GM12878 (cell line): ENCODE measurements at regions not wholly inside any gene's neighbourhood (a gene's known extent, or its start where the extent isn't known, plus 50 kb on each side); places are given as distances from the start of the nearest gene placed in this dataset.

ENCODE experiments used
- ATAC-seq: fragments of 200-7000 bp; cut with Tn5 transposase; 3 replicates; pipeline ENCODE4 v1.9.1; 2020; ENCODE audit warnings: mild to moderate bottlenecking, moderate library complexity
- BruUV-seq: library from RNA; stranded (reverse); fragments of 400-500 nt; replicated peaks from 2 replicates; lab custom pipeline; 2021; lab: Mats Ljungman, UMichigan
- CTCF ChIA-PET: fragments of 300-600 bp; sonication (Branson Sonifier 250); formaldehyde crosslinking; extraction: SDS; loops from one replicate; lab custom pipeline; 2021; ENCODE audit warnings: inconsistent platforms; lab: Yijun Ruan, JAX
- POLR2A ChIA-PET: fragments of 350-600 bp; formaldehyde crosslinking; extraction: SDS; loops from one replicate; lab custom pipeline; 2021; ENCODE audit warnings: inconsistent platforms; lab: Charles Lee
- RAD21 ChIA-PET: fragments of 300-600 bp; sonication (Branson Sonifier 250); formaldehyde crosslinking; loops from one replicate; lab custom pipeline; 2023; ENCODE audit warnings: antibody characterized with exemption; ENCODE audit not compliant: unreplicated experiment; lab: Charles Lee
- SMC1A ChIA-PET: fragments of 300-600 bp; sonication (Branson Sonifier 250); formaldehyde crosslinking; loops from one replicate; lab custom pipeline; 2023; ENCODE audit not compliant: unreplicated experiment, uncharacterized antibody; lab: Charles Lee
- DNase-seq: peaks from one replicate; pipeline ENCODE4 v3.0.0-alpha.2; 2011; ENCODE audit warnings: low read depth, low spot score
- FAIRE-seq: peaks from 3 replicates; lab custom pipeline; 2011; peaks lifted over from hg19 to GRCh38; lab: Jason Lieb, UNC
- H2AFZ ChIP-seq: 2 replicates; pipeline ENCODE4 v1.6.0; 2011; ENCODE audit warnings: low read depth, low read length, control low read depth; ENCODE audit not compliant: control insufficient read depth
- H3K27ac ChIP-seq: 2 replicates; pipeline ENCODE4 v1.5.1; 2011; ENCODE audit warnings: control low read depth; ENCODE audit not compliant: control insufficient read depth, insufficient read depth
- H3K27me3 ChIP-seq, 2 experiments: replicated peaks in 1 of 2; 2 replicates each; pipeline versions ENCODE4 v1.6.0 to v1.6.1; 2011; ENCODE audit warnings: low read length in 1 of 2; ENCODE audit not compliant: control insufficient read depth in 2 of 2, insufficient read depth in 2 of 2
- H3K36me3 ChIP-seq, 2 experiments: 2 replicates each; pipeline ENCODE4 v1.5.1; 2011; ENCODE audit warnings: low read length in 1 of 2; ENCODE audit not compliant: control insufficient read depth in 2 of 2, insufficient read depth in 2 of 2
- H3K4me1 ChIP-seq: 2 replicates; pipeline ENCODE4 v1.6.1; 2011; ENCODE audit warnings: mild to moderate bottlenecking, low read length, moderate library complexity, mixed read lengths; ENCODE audit not compliant: control insufficient read depth, insufficient read depth
- H3K4me2 ChIP-seq: 2 replicates; pipeline ENCODE4 v1.6.0; 2011; ENCODE audit warnings: control low read depth; ENCODE audit not compliant: control insufficient read depth, insufficient read depth
- H3K4me3 ChIP-seq: fragments of 200-600 bp; sonication (generic); 2 replicates; pipeline ENCODE4 v1.5.1; 2016
- H3K79me2 ChIP-seq: 2 replicates; pipeline ENCODE4 v1.6.0; 2011; ENCODE audit warnings: low read length; ENCODE audit not compliant: control insufficient read depth, insufficient read depth
- H3K9ac ChIP-seq: 2 replicates; pipeline ENCODE4 v1.8.0; 2011; ENCODE audit warnings: low read length, control low read depth, mixed read lengths; ENCODE audit not compliant: control insufficient read depth, insufficient read depth
- H3K9me3 ChIP-seq: replicated peaks from 3 replicates; pipeline ENCODE4 v1.5.1; 2011; ENCODE audit warnings: mild to moderate bottlenecking, low read length; ENCODE audit not compliant: control insufficient read depth, insufficient read depth
- H4K20me1 ChIP-seq: 2 replicates; pipeline ENCODE4 v1.6.0; 2011; ENCODE audit not compliant: control insufficient read depth, insufficient read depth
- ESRRA ChIP-seq: IDR thresholded peaks from 2 replicates; pipeline ENCODE4 v1.6.1; 2012; ENCODE audit warnings: mild to moderate bottlenecking, low read length, improper control_type of control experiment
- POLR2AphosphoS5 ChIP-seq: IDR thresholded peaks from 2 replicates; pipeline ENCODE4 v1.6.1; 2011; ENCODE audit warnings: mild to moderate bottlenecking, low read length, inconsistent platforms
- SMAD5 ChIP-seq: IDR thresholded peaks from 2 replicates; pipeline ENCODE4 v1.6.1; 2016; ENCODE audit warnings: antibody characterized with exemption, low read depth
- SUZ12 ChIP-seq: fragments of 200-600 bp; sonication (generic); IDR thresholded peaks from one replicate; pipeline ENCODE4 v1.6.1; 2018; ENCODE audit warnings: antibody characterized with exemption, mild to moderate bottlenecking; ENCODE audit not compliant: unreplicated experiment
- TAF1 ChIP-seq: IDR thresholded peaks from 2 replicates; pipeline ENCODE4 v1.6.1; 2011; ENCODE audit warnings: mild to moderate bottlenecking, low read depth, low read length, borderline replicate concordance
- TBL1XR1 ChIP-seq: IDR thresholded peaks from 2 replicates; pipeline ENCODE4 v1.6.1; 2012; ENCODE audit warnings: low read depth, low read length, improper control_type of control experiment
- YY1 ChIP-seq: IDR thresholded peaks from 2 replicates; pipeline ENCODE4 v1.6.1; 2011; ENCODE audit warnings: low read depth, mild to moderate bottlenecking, low read length
- ZSCAN29 ChIP-seq: fragments of 450-650 bp; IDR thresholded peaks from 2 replicates; pipeline ENCODE4 v1.6.1; 2017; ENCODE audit warnings: mild to moderate bottlenecking, moderate library complexity
- WGBS: methylation state at CpG from one replicate; pipeline ENCODE4 v1.1.6; 2016; ENCODE audit warnings: low lambda C conversion rate; ENCODE audit not compliant: insufficient replicate concordance, insufficient coverage; ENCODE audit errors: missing lambda C conversion rate; 5-methylcytosine and 5-hydroxymethylcytosine counted together
- in situ Hi-C: fragments of 300-500 bp; cut with MboI; formaldehyde crosslinking; loops from 9 replicates; pipeline ENCODE4 v1.14.3; 2018; ENCODE audit warnings: mixed read lengths
- intact Hi-C: fragments of 100-400 bp; cut with micrococcal nuclease; formaldehyde crosslinking; loops from one replicate; pipeline ENCODE4 v1.14.2; 2022; ENCODE audit not compliant: unreplicated experiment

DNA sequence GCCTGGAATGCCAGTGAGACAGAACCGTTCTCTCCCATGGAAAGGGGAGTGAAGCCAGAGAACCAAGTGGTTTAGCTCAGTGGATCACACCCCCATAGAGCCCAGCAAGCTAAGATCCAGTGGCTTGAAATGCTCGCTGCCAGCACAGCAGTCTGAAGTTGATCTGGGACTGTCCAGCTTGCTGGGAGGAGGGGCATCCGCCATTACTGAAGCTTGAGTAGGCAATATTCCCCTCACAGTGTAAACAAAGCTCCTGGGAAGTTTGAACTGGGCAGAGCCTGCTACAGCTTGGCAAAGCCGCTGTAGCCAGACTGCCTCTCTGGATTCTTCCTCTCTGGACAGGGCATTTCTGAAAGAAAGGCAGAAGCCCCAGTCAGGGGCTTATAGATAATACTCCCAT lies 374.3 kb upstream of the DCN start:
- ChIA-PET RAD21 (no interaction called here), CTCF (interaction anchor here (1.0 kb wide), 1 partner anchor 50 kb away, joined by 3 read pairs; no protein-coding TSS in a partner anchor), POLR2A (no interaction called here), SMC1A (no interaction called here)
- 27% methylated on average over 4 of the region's 4 CpGs for WGBS
- ATAC-seq (no peak), DNase-seq (no peak), FAIRE-seq (no peak)
- no peaks in the 10 kb centered on the region for H3K4me1 ChIP-seq
- H3K36me3 ChIP-seq = no peaks in the 10 kb centered on the region
- BruUV-seq = no TSS peak
- H3K27ac ChIP-seq = no peak overlapping the region
- H3K9ac ChIP-seq = no peak overlapping the region
- TF ChIP-seq TAF1 (no peak), TBL1XR1 (no peak), POLR2AphosphoS5 (no peak), YY1 (no peak), SUZ12 (no peak)
- intact Hi-C loops (no loop called here), in situ Hi-C loops (no loop called here)
- H4K20me1 ChIP-seq = no peaks in the 10 kb centered on the region
- H3K79me2 ChIP-seq = no peaks in the 10 kb centered on the region
- no peak overlapping the region for H3K4me2 ChIP-seq
- no peak overlapping the region for H3K4me3 ChIP-seq
- no peak overlapping the region for H2AFZ ChIP-seq
- no peaks in the 10 kb centered on the region for H3K27me3 ChIP-seq
- no peaks in the 10 kb centered on the region for H3K9me3 ChIP-seq

DNA sequence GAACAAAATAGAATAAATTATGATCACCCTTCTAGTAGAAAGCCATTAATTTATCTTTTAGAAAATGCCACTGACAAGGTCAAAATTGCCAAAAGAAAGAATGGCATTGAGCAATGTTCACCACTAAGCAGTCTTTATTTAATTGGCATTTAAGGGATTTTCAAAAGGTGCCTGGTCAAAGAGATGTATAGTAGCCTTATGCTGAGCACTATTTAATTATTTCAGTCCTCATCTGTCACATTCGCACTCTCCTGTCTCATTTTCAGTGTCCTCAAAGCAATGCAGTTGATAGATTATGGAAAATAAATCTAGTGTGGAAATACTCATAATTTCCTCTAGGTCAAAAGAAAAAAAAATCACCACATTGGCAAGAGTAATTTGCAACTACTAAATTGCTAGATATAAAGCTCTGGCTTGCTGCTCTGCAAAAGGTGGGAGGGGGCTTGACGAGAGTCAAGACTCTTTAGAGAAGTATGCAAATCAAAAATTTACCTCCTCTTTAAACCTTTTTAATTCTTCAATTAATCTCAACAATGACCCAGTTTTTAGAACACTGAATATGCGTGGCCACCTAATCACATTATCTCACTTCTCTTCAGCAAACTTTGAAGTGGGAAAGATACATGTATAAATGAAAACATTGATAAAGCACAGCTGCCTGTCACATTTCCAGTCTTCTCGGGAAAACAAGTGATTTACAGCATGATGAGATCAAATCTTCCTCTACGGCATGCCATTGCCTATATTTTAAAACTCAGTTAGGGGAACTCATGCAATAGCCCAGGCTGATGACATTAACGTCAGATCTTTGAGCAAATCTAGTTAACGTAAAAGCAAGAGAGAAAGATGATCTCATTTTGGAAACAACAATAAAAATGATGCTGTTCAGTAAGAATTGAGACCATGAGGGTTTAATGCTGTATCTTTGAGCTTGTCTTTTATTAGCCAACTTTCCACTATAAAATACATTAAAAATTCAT lies 373.1 kb upstream of the DCN start:
- POLR2A ChIA-PET = no interaction called here
- in situ Hi-C loops = no loop called here

More for the DNA sequence above, 373.1 kb upstream of the DCN start:
- H3K4me3 ChIP-seq = no peak overlapping the region
- intact Hi-C loops = no loop called here
- CTCF ChIA-PET = no interaction called here
- no TSS peak for BruUV-seq
- H3K4me2 ChIP-seq = no peak overlapping the region
- 26% methylated on average over 7 of the region's 7 CpGs for WGBS
- H3K9me3 ChIP-seq = no peaks in the 10 kb centered on the region
- no peaks in the 10 kb centered on the region for H3K4me1 ChIP-seq
- ATAC-seq = no peak
- RAD21 ChIA-PET = interaction anchor here (1.6 kb wide), 1 partner anchor 174 kb away, joined by 4 read pairs; no protein-coding TSS in a partner anchor
- TF ChIP-seq SMAD5 (no peak), ZSCAN29 (no peak), ESRRA (no peak)
- H3K9ac ChIP-seq = no peak overlapping the region
- no peaks in the 10 kb centered on the region for H4K20me1 ChIP-seq
- no peaks in the 10 kb centered on the region for H3K27me3 ChIP-seq
- no peak overlapping the region for H2AFZ ChIP-seq
- no peak overlapping the region for H3K27ac ChIP-seq
- FAIRE-seq = no peak
- H3K36me3 ChIP-seq = no peaks in the 10 kb centered on the region
- no peak for DNase-seq
- SMC1A ChIA-PET = no interaction called here
- H3K79me2 ChIP-seq = no peaks in the 10 kb centered on the region
